ENCODE measurements at regions not wholly inside any gene's neighbourhood (a gene's known extent, or its start where the extent isn't known, plus 50 kb on each side); places are given as distances from the start of the nearest gene placed in this dataset.
A peak's percentile ranks its signal among the peaks of the same experiment; 100 is the strongest.

GRCh38 chr22:48926136-48926535 is 901.5 kb downstream of the BRD1 start:
- Mint-ChIP-seq H3K4me3 (no peak overlapping the region), H3K4me1 (peaks cover 29% of the 10 kb centered on the region), H3K9me3 (no peaks in the 10 kb centered on the region), H3K36me3 (ENCODE audit: low read depth) (no peaks in the 10 kb centered on the region), H3K27me3 (ENCODE audit: low read depth) (peaks cover 28% of the 10 kb centered on the region), H3K27ac (no peak overlapping the region)
- TF ChIP-seq, protein P1, sequence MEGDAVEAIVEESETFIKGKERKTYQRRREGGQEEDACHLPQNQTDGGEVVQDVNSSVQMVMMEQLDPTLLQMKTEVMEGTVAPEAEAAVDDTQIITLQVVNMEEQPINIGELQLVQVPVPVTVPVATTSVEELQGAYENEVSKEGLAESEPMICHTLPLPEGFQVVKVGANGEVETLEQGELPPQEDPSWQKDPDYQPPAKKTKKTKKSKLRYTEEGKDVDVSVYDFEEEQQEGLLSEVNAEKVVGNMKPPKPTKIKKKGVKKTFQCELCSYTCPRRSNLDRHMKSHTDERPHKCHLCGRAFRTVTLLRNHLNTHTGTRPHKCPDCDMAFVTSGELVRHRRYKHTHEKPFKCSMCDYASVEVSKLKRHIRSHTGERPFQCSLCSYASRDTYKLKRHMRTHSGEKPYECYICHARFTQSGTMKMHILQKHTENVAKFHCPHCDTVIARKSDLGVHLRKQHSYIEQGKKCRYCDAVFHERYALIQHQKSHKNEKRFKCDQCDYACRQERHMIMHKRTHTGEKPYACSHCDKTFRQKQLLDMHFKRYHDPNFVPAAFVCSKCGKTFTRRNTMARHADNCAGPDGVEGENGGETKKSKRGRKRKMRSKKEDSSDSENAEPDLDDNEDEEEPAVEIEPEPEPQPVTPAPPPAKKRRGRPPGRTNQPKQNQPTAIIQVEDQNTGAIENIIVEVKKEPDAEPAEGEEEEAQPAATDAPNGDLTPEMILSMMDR (IDR thresholded peaks at IDR 0.05; ENCODE audit: unreplicated experiment in 3 of 3), result no peak

GRCh38 chr22:48925450-48925849 is 902.2 kb downstream of the BRD1 start:
- Mint-ChIP-seq H3K27ac (no peak overlapping the region), H3K27me3 (ENCODE audit: low read depth) (peaks cover 29% of the 10 kb centered on the region)

GRCh38 chr22:48923996-48924395 is 903.7 kb downstream of the BRD1 start:
- Mint-ChIP-seq H3K27ac (no peak overlapping the region), H3K4me1 (peaks cover 38% of the 10 kb centered on the region), H3K4me3 (no peak overlapping the region), H3K36me3 (ENCODE audit: low read depth) (no peaks in the 10 kb centered on the region), H3K9me3 (no peaks in the 10 kb centered on the region), H3K27me3 (ENCODE audit: low read depth) (peaks cover 36% of the 10 kb centered on the region)
- TF ChIP-seq, protein P1 (IDR thresholded peaks at IDR 0.05; ENCODE audit: unreplicated experiment in 3 of 3), result no peak

More at GRCh38 chr22:48925450-48925849, 902.2 kb downstream of the BRD1 start:
- H3K4me1 Mint-ChIP-seq, result peaks cover 33% of the 10 kb centered on the region
- no peaks in the 10 kb centered on the region for H3K36me3 Mint-ChIP-seq (ENCODE audit: low read depth)
- TF ChIP-seq, protein P1 (IDR thresholded peaks at IDR 0.05; ENCODE audit: unreplicated experiment in 3 of 3), result no peak
- H3K4me3 Mint-ChIP-seq, result no peak overlapping the region
- no peaks in the 10 kb centered on the region for H3K9me3 Mint-ChIP-seq

GRCh38 chr22:48923165-48923865 is 904.4 kb downstream of the BRD1 start:
- Mint-ChIP-seq H3K4me1 (peaks cover 44% of the 10 kb centered on the region), H3K36me3 (ENCODE audit: low read depth) (no peaks in the 10 kb centered on the region), H3K4me3 (no peak overlapping the region), H3K9me3 (no peaks in the 10 kb centered on the region), H3K27ac (peak overlapping the region in 1 of 3 experiments; percentile 60), H3K27me3 (ENCODE audit: low read depth) (peaks cover 38% of the 10 kb centered on the region)
- TF ChIP-seq, protein P1 (IDR thresholded peaks at IDR 0.05; ENCODE audit: unreplicated experiment in 3 of 3), result no peak

DNA sequence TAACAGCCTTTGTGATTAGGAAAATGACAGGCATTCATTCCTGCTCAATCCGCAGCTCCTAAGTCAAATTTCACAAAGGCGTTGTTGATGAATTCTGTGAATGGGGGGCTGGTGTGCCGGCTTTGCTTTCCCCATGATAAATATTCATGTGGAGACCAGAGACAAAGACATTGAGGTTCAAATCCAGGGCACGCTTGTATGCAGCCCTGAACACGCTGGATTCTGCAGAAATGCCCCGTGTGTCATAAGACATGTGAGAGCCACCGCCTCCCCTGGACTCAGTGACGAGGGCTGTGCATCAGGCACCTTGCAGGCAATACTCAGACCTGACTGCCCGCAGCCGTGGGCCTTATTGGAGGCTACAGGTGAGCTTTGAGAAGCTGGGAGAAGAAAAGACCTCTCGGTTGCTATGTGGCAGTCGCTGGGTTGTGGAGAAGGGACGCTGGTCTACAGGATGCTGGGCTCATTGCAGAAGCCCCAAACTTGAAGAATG is 906.2 kb downstream of the BRD1 start:
- Mint-ChIP-seq H3K27me3 (ENCODE audit: low read depth) (peaks cover 26% of the 10 kb centered on the region), H3K4me1 (peaks cover 38% of the 10 kb centered on the region), H3K9me3 (peaks cover 2% of the 10 kb centered on the region), H3K4me3 (no peak overlapping the region), H3K27ac (no peak overlapping the region), H3K36me3 (ENCODE audit: low read depth) (no peaks in the 10 kb centered on the region)
- TF ChIP-seq, protein P1 (IDR thresholded peaks at IDR 0.05; ENCODE audit: unreplicated experiment in 3 of 3), result no peak

DNA sequence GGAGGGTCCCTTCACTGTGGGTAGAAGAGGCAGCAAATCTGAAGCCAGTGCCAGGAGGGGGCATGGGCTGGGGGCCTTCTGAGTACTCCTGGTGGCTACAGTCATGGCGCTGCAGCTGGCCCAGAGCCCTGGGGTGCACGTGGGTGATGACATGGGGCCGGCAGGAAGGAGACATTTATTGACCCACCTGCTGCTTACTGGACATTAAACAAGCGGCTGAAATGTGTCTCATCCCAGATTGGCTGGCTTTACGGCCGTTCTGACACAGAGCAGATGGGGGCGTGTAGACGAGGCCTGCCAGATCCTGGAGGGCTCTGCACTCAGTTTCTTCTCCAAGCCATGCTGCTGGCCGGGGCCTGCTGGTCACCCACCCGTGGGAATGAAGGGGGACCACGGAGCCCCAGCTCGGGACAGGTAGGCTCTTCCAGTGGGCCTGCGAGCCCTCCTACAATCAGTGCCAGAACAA is 906.9 kb downstream of the BRD1 start:
- Mint-ChIP-seq H3K36me3 (ENCODE audit: low read depth) (no peaks in the 10 kb centered on the region), H3K4me1 (peaks cover 33% of the 10 kb centered on the region), H3K27me3 (ENCODE audit: low read depth) (peaks cover 26% of the 10 kb centered on the region), H3K27ac (no peak overlapping the region), H3K9me3 (peaks cover 2% of the 10 kb centered on the region), H3K4me3 (no peak overlapping the region)
- TF ChIP-seq, protein P1 (IDR thresholded peaks at IDR 0.05; ENCODE audit: unreplicated experiment in 3 of 3), result no peak

All from nephron (organoid).